K562 (cell line): ENCODE measurements at regions not wholly inside any gene's neighbourhood (a gene's known extent, or its start where the extent isn't known, plus 50 kb on each side); places are given as distances from the start of the nearest gene placed in this dataset.
A peak's percentile ranks its signal among the peaks of the same experiment; 100 is the strongest.

Experiments used
- ATAC-seq: fragments of 200-7000 bp; cut with Tn5 transposase; 3 replicates; pipeline ENCODE4 v1.9.1; 2020; ENCODE audit warnings: moderate library complexity
- BruUV-seq: library from RNA; stranded (reverse); fragments of 400-500 nt; replicated peaks from 2 replicates; lab custom pipeline; 2021; lab: Mats Ljungman, UMichigan
- CTCF ChIA-PET: fragments of 300-600 bp; formaldehyde crosslinking; extraction: SDS; loops from one replicate; lab custom pipeline; 2021; ENCODE audit warnings: low intra/inter-chr PET ratio; lab: Yijun Ruan, JAX
- POLR2A ChIA-PET: fragments of 300-600, 350-650 bp; sonication (Branson Sonifier 250); formaldehyde crosslinking; extraction: SDS; loops from one replicate; lab custom pipeline; 2021; ENCODE audit warnings: antibody characterized with exemption, inconsistent platforms; lab: Yijun Ruan, JAX
- DNase-seq, 4 experiments: peaks; one replicate each; pipeline versions ENCODE4 v3.0.0 to v3.0.0-alpha.2; 2011 to 2018; ENCODE audit warnings: low spot score in 3 of 4, mixed read lengths in 3 of 4; ENCODE audit errors: extremely low read depth in 1 of 4
- FAIRE-seq: peaks from 2 replicates; lab custom pipeline; 2011; peaks lifted over from hg19 to GRCh38; lab: Jason Lieb, UNC
- H2AFZ ChIP-seq: 2 replicates; pipeline ENCODE4 v1.6.0; 2011; ENCODE audit warnings: low read depth, low read length, control low read depth, inconsistent platforms
- H3K27ac ChIP-seq: fragments of 200-600 bp; 3 replicates; pipeline ENCODE4 v1.8.0; 2011; ENCODE audit warnings: low read depth, mild to moderate bottlenecking, control low read depth, inconsistent platforms, low read length, moderate library complexity, mixed read lengths; ENCODE audit errors: extremely low read depth
- H3K27me3 ChIP-seq, 2 experiments: fragments of 300-600 bp in 1 of 2; 2 replicates in 1 of 2; 3 replicates in 1 of 2; pipeline versions ENCODE4 v1.6.0 to v1.8.0; 2011; ENCODE audit warnings: inconsistent platforms in 2 of 2, low read length in 2 of 2, mild to moderate bottlenecking in 1 of 2, mixed read lengths in 1 of 2, moderate library complexity in 1 of 2; ENCODE audit not compliant: control insufficient read depth in 2 of 2, insufficient read depth in 2 of 2
- H3K36me3 ChIP-seq: fragments of 300-600 bp; 3 replicates; pipeline ENCODE4 v1.8.0; 2011; ENCODE audit warnings: mild to moderate bottlenecking, low read length, inconsistent platforms; ENCODE audit not compliant: control insufficient read depth, insufficient read depth
- H3K4me1 ChIP-seq, 2 experiments: fragments of 200-600 bp in 1 of 2; replicated peaks in 1 of 2; 2 replicates in 1 of 2; 3 replicates in 1 of 2; pipeline versions ENCODE4 v1.5.1 to v1.8.0; 2011; ENCODE audit warnings: inconsistent platforms in 2 of 2, low read length in 2 of 2, mild to moderate bottlenecking in 1 of 2, mixed read lengths in 1 of 2, moderate library complexity in 1 of 2; ENCODE audit not compliant: control insufficient read depth in 2 of 2, insufficient read depth in 2 of 2
- H3K4me2 ChIP-seq: 2 replicates; pipeline ENCODE4 v1.6.1; 2011; ENCODE audit warnings: low read length, control low read depth, inconsistent platforms, mixed read lengths; ENCODE audit not compliant: insufficient read depth
- H3K4me3 ChIP-seq: fragments of 200-600 bp; sonication (generic), shearing (Covaris generic); 2 replicates; pipeline ENCODE4 v1.5.1; 2016; ENCODE audit warnings: control low read depth, inconsistent platforms
- H3K79me2 ChIP-seq: fragments of 200-600 bp; 3 replicates; pipeline ENCODE4 v1.8.0; 2011; ENCODE audit warnings: low read length, inconsistent platforms; ENCODE audit not compliant: control insufficient read depth, insufficient read depth
- H3K9ac ChIP-seq, 2 experiments: 2 replicates each; pipeline versions ENCODE4 v1.6.0 to v1.6.1; 2011; ENCODE audit warnings: low read depth in 2 of 2, low read length in 2 of 2, control low read depth in 1 of 2, inconsistent platforms in 1 of 2, mild to moderate bottlenecking in 1 of 2, mixed read lengths in 1 of 2; ENCODE audit not compliant: insufficient read depth in 1 of 2
- H3K9me1 ChIP-seq: one replicate; pipeline ENCODE4 v1.6.0; 2011; ENCODE audit warnings: inconsistent platforms, mild to moderate bottlenecking, low read length, moderate library complexity; ENCODE audit not compliant: control insufficient read depth, insufficient read depth
- H3K9me3 ChIP-seq: replicated peaks from 2 replicates; pipeline ENCODE4 v1.5.1; 2011; ENCODE audit warnings: low read depth, low read length, inconsistent platforms; ENCODE audit not compliant: control insufficient read depth, insufficient read depth
- H4K20me1 ChIP-seq: replicated peaks from 2 replicates; pipeline ENCODE4 v1.6.1; 2011; ENCODE audit warnings: low read length, inconsistent platforms, mixed read lengths; ENCODE audit not compliant: control insufficient read depth, insufficient read depth
- ARID3B ChIP-seq: fragments of 250-450 bp; sonication (Bioruptor Pico); IDR thresholded peaks from 2 replicates; pipeline ENCODE4 v1.4.0; 2020; ENCODE audit warnings: borderline replicate concordance
- MAZ ChIP-seq, 2 experiments: fragments of 450-650 bp in 1 of 2; sonication (generic) in 1 of 2; formaldehyde crosslinking; IDR thresholded peaks in 1 of 2; conservative IDR thresholded peaks in 1 of 2; 2 replicates each; pipeline versions ENCODE4 v1.4.0 to v1.5.0; 2020; ENCODE audit warnings: mild to moderate bottlenecking in 1 of 2, missing genetic modification reagents in 1 of 2
- NFIX ChIP-seq: fragments of 250-450 bp; sonication (Bioruptor Pico); IDR thresholded peaks from 2 replicates; pipeline ENCODE4 v1.4.0; 2020; ENCODE audit warnings: low read depth, mild to moderate bottlenecking, moderate library complexity
- POLR2A ChIP-seq: fragments of 450-650 bp; conservative IDR thresholded peaks from 2 replicates; pipeline ENCODE4 v1.6.1; 2016
- RBM39 ChIP-seq: fragments of 200-400 bp; formaldehyde crosslinking; optimal IDR thresholded peaks from 2 replicates; pipeline ENCODE3; 2018; ENCODE audit warnings: low read depth, low read length
- TAF15 ChIP-seq: fragments of 200-400 bp; formaldehyde crosslinking; IDR thresholded peaks from 2 replicates; pipeline ENCODE4 v1.6.1; 2017; ENCODE audit warnings: mild to moderate bottlenecking, low read depth, low read length, moderate library complexity
- TBL1XR1 ChIP-seq, 2 experiments: IDR thresholded peaks; 2 replicates each; pipeline ENCODE4 v1.6.1; 2012; ENCODE audit warnings: improper control_type of control experiment in 2 of 2, low read length in 2 of 2, mild to moderate bottlenecking in 1 of 2
- ZNF347 ChIP-seq: fragments of 450-650 bp; formaldehyde crosslinking; IDR thresholded peaks from 2 replicates; pipeline ENCODE4 v1.4.0; 2020; ENCODE audit warnings: low read depth, mild to moderate bottlenecking, moderate library complexity
- ZNF584 ChIP-seq: fragments of 200-800 bp; sonication (Bioruptor generic); IDR thresholded peaks from 2 replicates; pipeline ENCODE4 v1.6.1; 2016; ENCODE audit warnings: low read depth, mild to moderate bottlenecking, missing genetic modification characterization, missing compliant biosample characterization
- ZNF740 ChIP-seq, 3 experiments: fragments of 200-800 bp in 1 of 3; sonication (Bioruptor generic) in 1 of 3; sonication (generic) in 1 of 3; formaldehyde crosslinking in 1 of 3; IDR thresholded peaks; 2 replicates each; pipeline versions ENCODE4 v1.6.1 to v1.8.0; 2016 to 2022; ENCODE audit warnings: mild to moderate bottlenecking in 2 of 3, missing compliant biosample characterization in 2 of 3, missing genetic modification characterization in 2 of 3, missing genetic modification reagents in 1 of 3
- WGBS: fragments of 100-300 bp; shearing (Covaris generic); methylation state at CpG from one replicate; pipeline ENCODE4 v1.1.6; 2016; ENCODE audit warnings: low coverage, mixed read lengths; ENCODE audit not compliant: insufficient coverage; ENCODE audit errors: missing lambda C conversion rate; 5-methylcytosine and 5-hydroxymethylcytosine counted together
- in situ Hi-C: fragments of 300-500 bp; cut with MboI; formaldehyde crosslinking; loops from 4 replicates; pipeline ENCODE4 v1.15.0; 2018; ENCODE audit warnings: inconsistent platforms, mixed read lengths
- intact Hi-C: fragments of 100-400 bp; cut with micrococcal nuclease; formaldehyde crosslinking; loops from 2 replicates; pipeline ENCODE4 v1.14.2; 2022
- TF ChIP-seq, protein P1 (sequence below): sonication (generic); formaldehyde crosslinking; IDR thresholded peaks from 2 replicates; pipeline ENCODE4 v1.4.0; 2020; ENCODE audit warnings: mild to moderate bottlenecking, missing genetic modification reagents

DNA sequence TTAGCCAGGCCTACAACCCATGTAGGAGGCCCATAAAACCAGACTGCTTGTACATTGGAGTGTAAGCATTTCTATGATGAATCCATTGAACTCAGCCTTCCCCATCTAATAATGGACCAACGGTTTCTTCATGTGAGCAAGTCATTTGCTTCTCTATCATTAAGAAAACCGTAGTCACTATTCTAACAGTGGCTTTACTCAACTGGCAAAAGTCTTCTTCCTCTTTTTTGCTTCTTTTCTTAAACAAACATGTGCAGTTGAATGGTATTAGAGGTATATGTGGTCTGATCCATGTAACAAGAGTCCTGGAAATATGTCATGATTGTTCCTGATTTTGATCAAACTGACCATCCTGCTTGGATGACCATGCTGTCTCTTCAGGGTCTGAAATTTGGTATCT lies 132.4 kb upstream of the STXBP5 start:
- 24% methylated on average over 2 of the region's 2 CpGs for WGBS
- Histone ChIP-seq H4K20me1 (no peaks in the 10 kb centered on the region), H2AFZ (peak overlapping the region; percentile 46), H3K4me3 (no peak overlapping the region), H3K27me3 (no peaks in the 10 kb centered on the region), H3K9me3 (no peaks in the 10 kb centered on the region), H3K9me1 (no peaks in the 10 kb centered on the region), H3K4me1 (no peaks in the 10 kb centered on the region), H3K79me2 (no peaks in the 10 kb centered on the region), H3K4me2 (no peak overlapping the region), H3K36me3 (no peaks in the 10 kb centered on the region), H3K27ac (no peak overlapping the region), H3K9ac (no peak overlapping the region)
- FAIRE-seq (no peak), ATAC-seq (no peak), DNase-seq (no peak)
- TF ChIP-seq MAZ (CRISPR knock-in tag; conservative IDR thresholded peaks at IDR 0.05 in 1 of 2, IDR thresholded peaks at IDR 0.05 in 1 of 2) (0 out of 4 replicates have a peak, but pooled peaks of 1 of the 2 experiments have one; percentile 32), TAF15 (no peak)
- ChIA-PET POLR2A (interaction anchor here (1.0 kb wide), 1 partner anchor 34 kb away, joined by 3 read pairs; no protein-coding TSS in a partner anchor), CTCF (no interaction called here)
- in situ Hi-C loops = no loop called here
- BruUV-seq = no TSS peak
- intact Hi-C loops = no loop called here

GRCh38 chr6:147075381-147075780 lies 128.8 kb upstream of the STXBP5 start:
- Histone ChIP-seq H3K9ac (no peak overlapping the region), H3K4me2 (no peak overlapping the region), H3K27me3 (no peaks in the 10 kb centered on the region), H3K9me3 (no peaks in the 10 kb centered on the region), H3K36me3 (no peaks in the 10 kb centered on the region), H3K9me1 (no peaks in the 10 kb centered on the region), H3K4me3 (no peak overlapping the region), H3K79me2 (no peaks in the 10 kb centered on the region), H2AFZ (peak overlapping the region; percentile 41; the same call in 1 of the 2 replicates), H4K20me1 (no peaks in the 10 kb centered on the region), H3K4me1 (no peaks in the 10 kb centered on the region), H3K27ac (no peak overlapping the region)
- no peak for DNase-seq
- BruUV-seq = no TSS peak
- CTCF ChIA-PET = no interaction called here
- no peak for ATAC-seq
- in situ Hi-C loops = no loop called here
- WGBS = 47% methylated on average over 1 of the region's 1 CpG
- POLR2A ChIA-PET = no interaction called here
- FAIRE-seq = no peak
- intact Hi-C loops = no loop called here
- TF ChIP-seq POLR2A = no peak
- TF ChIP-seq ZNF347 (CRISPR knock-in tag) = no peak
- no peak for TF ChIP-seq NFIX (CRISPR knock-in tag)
- no peak for TF ChIP-seq RBM39
- no peak for TF ChIP-seq TBL1XR1 (IDR thresholded peaks at IDR 0.05; ENCODE audit: low read length in 2 of 2)
- TF ChIP-seq, protein P1, sequence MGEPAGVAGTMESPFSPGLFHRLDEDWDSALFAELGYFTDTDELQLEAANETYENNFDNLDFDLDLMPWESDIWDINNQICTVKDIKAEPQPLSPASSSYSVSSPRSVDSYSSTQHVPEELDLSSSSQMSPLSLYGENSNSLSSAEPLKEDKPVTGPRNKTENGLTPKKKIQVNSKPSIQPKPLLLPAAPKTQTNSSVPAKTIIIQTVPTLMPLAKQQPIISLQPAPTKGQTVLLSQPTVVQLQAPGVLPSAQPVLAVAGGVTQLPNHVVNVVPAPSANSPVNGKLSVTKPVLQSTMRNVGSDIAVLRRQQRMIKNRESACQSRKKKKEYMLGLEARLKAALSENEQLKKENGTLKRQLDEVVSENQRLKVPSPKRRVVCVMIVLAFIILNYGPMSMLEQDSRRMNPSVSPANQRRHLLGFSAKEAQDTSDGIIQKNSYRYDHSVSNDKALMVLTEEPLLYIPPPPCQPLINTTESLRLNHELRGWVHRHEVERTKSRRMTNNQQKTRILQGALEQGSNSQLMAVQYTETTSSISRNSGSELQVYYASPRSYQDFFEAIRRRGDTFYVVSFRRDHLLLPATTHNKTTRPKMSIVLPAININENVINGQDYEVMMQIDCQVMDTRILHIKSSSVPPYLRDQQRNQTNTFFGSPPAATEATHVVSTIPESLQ (CRISPR knock-in tag) = no peak
- TF ChIP-seq ZNF740 (CRISPR knock-in tag; IDR thresholded peaks at IDR 0.05) = no peak
- no peak for TF ChIP-seq ZNF740 (tag; IDR thresholded peaks at IDR 0.05)
- no peak for TF ChIP-seq ARID3B
- TF ChIP-seq ZNF584 (CRISPR knock-in tag) = no peak
